ENCODE measurements at regions not wholly inside any gene's neighbourhood (a gene's known extent, or its start where the extent isn't known, plus 50 kb on each side); places are given as distances from the start of the nearest gene placed in this dataset.

DNA sequence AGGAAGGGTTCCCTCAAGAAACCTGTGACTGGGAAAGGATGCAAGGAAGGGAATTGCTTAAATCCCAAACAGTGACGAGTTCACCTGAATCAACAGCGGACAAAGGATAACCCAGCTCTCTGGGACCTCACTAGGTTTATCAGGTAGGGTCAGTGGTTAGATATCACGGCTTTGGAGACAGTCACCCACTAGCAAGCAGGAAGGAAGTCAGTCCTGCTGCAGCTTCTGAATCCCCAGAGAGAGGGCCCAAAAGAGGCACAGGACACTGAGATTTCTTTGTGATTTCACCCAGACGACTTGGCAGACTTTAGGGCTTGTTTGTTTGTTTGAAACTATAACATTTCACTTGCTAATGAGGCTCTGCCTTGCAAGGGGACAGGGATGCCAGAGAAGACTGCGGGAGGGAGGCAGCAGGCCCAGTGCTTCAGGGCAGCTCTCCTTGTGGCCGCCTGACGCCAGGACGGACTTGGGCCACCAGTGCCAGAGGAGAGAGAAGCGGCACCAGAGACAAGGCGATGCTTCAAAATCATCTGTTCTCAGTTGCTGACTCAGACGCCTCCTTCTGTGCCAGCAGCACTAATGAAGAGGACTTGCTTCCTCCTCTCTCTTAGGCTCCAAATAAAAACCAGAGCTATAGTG, 275.6 kb upstream of the SLC30A5 start:
- Histone ChIP-seq H3K27me3 (no peaks in the 10 kb centered on the region), H3K4me1 (no peaks in the 10 kb centered on the region), H3K36me3 (replicated peaks in 1 of 2; ENCODE audit: insufficient read depth in 1 of 2, low read depth in 2 of 2) (no peaks in the 10 kb centered on the region), H3K27ac (no peak overlapping the region), H3K9me3 (no peaks in the 10 kb centered on the region), H3K4me3 (no peak overlapping the region)
- DNase-seq (no peak), ATAC-seq (no peak)
- no peak for TF ChIP-seq POLR2A (IDR thresholded peaks at IDR 0.05)
- TF ChIP-seq, protein P1, sequence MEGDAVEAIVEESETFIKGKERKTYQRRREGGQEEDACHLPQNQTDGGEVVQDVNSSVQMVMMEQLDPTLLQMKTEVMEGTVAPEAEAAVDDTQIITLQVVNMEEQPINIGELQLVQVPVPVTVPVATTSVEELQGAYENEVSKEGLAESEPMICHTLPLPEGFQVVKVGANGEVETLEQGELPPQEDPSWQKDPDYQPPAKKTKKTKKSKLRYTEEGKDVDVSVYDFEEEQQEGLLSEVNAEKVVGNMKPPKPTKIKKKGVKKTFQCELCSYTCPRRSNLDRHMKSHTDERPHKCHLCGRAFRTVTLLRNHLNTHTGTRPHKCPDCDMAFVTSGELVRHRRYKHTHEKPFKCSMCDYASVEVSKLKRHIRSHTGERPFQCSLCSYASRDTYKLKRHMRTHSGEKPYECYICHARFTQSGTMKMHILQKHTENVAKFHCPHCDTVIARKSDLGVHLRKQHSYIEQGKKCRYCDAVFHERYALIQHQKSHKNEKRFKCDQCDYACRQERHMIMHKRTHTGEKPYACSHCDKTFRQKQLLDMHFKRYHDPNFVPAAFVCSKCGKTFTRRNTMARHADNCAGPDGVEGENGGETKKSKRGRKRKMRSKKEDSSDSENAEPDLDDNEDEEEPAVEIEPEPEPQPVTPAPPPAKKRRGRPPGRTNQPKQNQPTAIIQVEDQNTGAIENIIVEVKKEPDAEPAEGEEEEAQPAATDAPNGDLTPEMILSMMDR (IDR thresholded peaks at IDR 0.05) = no peak
- 61 to 70% methylated on average over 11 of the region's 11 CpGs for WGBS, 2 donors
- intact Hi-C loops (cut with DNase I) = no loop called here

DNA sequence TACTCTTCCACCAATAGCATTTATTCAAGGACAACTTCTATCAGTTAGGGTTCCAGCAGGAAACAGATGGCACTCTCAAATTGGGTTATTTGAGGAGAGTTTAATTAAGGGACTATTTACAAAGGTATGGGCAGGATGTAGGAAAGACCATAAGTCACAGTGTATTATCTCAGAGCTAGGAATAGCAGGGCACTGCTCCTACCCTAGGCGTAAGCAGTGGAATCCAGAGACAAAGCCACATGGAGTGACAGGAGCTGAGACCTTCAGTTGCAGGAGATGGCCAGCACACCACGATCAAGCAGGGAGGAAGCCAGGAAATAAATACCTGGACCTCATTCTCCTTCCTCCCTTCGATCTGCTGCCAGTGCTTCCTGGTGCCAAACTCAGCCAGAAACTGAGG, 274.9 kb upstream of the SLC30A5 start:
- TF ChIP-seq, protein P1 (IDR thresholded peaks at IDR 0.05) = no peak
- TF ChIP-seq POLR2A (IDR thresholded peaks at IDR 0.05) = no peak
- 46 to 49% methylated on average over 3 of the region's 3 CpGs for WGBS, 2 donors
- Histone ChIP-seq H3K27me3 (no peaks in the 10 kb centered on the region), H3K36me3 (replicated peaks in 1 of 2; ENCODE audit: insufficient read depth in 1 of 2, low read depth in 2 of 2) (no peaks in the 10 kb centered on the region), H3K4me1 (no peaks in the 10 kb centered on the region), H3K4me3 (no peak overlapping the region), H3K9me3 (no peaks in the 10 kb centered on the region), H3K27ac (no peak overlapping the region)
- no peak for ATAC-seq
- no peak for DNase-seq
- intact Hi-C loops (cut with DNase I) = no loop called here

DNA sequence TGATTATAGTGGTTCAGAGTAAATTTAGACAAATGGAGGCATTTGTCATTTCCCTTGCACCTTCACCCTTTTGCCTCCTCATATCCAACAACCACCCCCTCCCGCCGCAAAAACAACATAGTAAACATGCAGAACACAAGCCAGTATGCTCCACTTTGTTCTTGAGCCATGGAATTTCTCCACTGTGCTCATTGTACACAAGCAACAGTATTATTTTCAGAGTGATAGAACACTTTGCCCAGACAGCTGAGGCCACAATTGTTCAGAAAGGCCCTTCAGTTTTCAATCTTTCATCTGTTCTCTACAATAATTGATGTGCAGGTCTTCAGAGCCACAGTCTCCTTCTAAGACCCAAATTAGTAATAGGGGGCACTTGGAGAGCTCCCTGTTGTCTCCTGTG, 272.8 kb upstream of the SLC30A5 start:
- no peak for DNase-seq
- H3K9me3 ChIP-seq = no peaks in the 10 kb centered on the region
- H3K4me3 ChIP-seq = no peak overlapping the region
- H3K27me3 ChIP-seq = no peaks in the 10 kb centered on the region
- no peaks in the 10 kb centered on the region for H3K36me3 ChIP-seq (replicated peaks in 1 of 2; ENCODE audit: insufficient read depth in 1 of 2, low read depth in 2 of 2)
- TF ChIP-seq, protein P1 (IDR thresholded peaks at IDR 0.05) = no peak
- no peak for TF ChIP-seq POLR2A (IDR thresholded peaks at IDR 0.05)
- H3K27ac ChIP-seq = no peak overlapping the region
- intact Hi-C loops (cut with DNase I) = no loop called here
- WGBS, 2 donors = 69 to 75% methylated on average over 2 of the region's 2 CpGs
- ATAC-seq = no peak
- no peaks in the 10 kb centered on the region for H3K4me1 ChIP-seq

DNA sequence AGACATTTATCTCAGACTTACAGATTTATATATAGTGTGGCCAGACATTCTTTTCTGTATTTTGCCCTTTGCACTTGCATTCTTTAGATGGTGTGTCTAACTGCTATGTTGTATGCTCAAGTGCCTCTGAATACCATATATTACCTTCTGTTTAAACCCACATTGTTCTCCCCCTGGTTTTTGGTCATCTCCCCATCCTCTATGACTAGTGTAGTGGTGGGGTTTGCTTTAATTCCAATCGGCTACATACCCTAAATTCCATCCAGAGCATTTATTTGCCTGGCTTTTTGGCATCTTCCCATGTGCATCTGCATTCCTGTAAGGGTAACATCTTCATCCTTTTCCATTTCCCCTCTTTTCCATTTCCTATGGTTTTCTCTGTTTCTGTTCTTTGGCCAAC, 271.0 kb upstream of the SLC30A5 start:
- DNase-seq = no peak
- Histone ChIP-seq H3K27me3 (no peaks in the 10 kb centered on the region), H3K4me3 (no peak overlapping the region), H3K4me1 (no peaks in the 10 kb centered on the region), H3K36me3 (replicated peaks in 1 of 2; ENCODE audit: insufficient read depth in 1 of 2, low read depth in 2 of 2) (no peaks in the 10 kb centered on the region), H3K9me3 (no peaks in the 10 kb centered on the region), H3K27ac (no peak overlapping the region)
- intact Hi-C loops (cut with DNase I) = no loop called here
- ATAC-seq = no peak
- TF ChIP-seq, protein P1 (IDR thresholded peaks at IDR 0.05) = no peak
- no peak for TF ChIP-seq POLR2A (IDR thresholded peaks at IDR 0.05)
- WGBS, 2 donors = 36 to 38% methylated on average over 1 of the region's 1 CpG

DNA sequence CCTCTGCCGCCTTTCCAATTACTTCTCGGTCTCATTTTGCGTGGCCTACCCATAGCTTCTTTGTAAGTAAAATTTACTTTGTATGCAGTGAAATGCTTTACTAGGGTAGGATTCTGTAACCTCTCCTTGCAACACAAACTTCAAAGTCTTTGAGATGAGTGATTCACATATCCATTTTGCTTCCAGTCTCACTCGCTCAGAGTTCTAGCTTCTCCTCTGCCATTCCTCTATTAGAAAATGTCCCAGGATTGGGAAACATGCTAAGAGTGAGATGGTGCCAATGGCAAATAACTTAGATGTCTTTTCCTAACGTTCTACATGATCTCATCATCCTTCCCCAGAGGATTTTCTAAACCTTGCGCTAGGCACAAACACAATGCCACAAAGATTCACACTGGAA, 270.5 kb upstream of the SLC30A5 start:
- ATAC-seq (no peak), DNase-seq (no peak)
- Histone ChIP-seq H3K9me3 (no peaks in the 10 kb centered on the region), H3K4me3 (no peak overlapping the region), H3K4me1 (no peaks in the 10 kb centered on the region), H3K27me3 (no peaks in the 10 kb centered on the region), H3K27ac (no peak overlapping the region), H3K36me3 (replicated peaks in 1 of 2; ENCODE audit: insufficient read depth in 1 of 2, low read depth in 2 of 2) (no peaks in the 10 kb centered on the region)
- 75 to 78% methylated on average over 6 of the region's 6 CpGs for WGBS, 2 donors
- TF ChIP-seq, protein P1 (IDR thresholded peaks at IDR 0.05) = no peak
- TF ChIP-seq POLR2A (IDR thresholded peaks at IDR 0.05) = no peak
- intact Hi-C loops (cut with DNase I) = no loop called here
